H9 (cell line): ENCODE measurements at regions not wholly inside any gene's neighbourhood (a gene's known extent, or its start where the extent isn't known, plus 50 kb on each side); places are given as distances from the start of the nearest gene placed in this dataset.

Source experiments
- DNase-seq: peaks from one replicate; pipeline ENCODE4 v3.0.0-alpha.2; 2017
- H2AFZ ChIP-seq: one replicate; pipeline ENCODE4 v1.6.1; 2013; ENCODE audit warnings: mild to moderate bottlenecking, low read length, control low read depth, moderate library complexity
- H2AK5ac ChIP-seq: 2 replicates; pipeline ENCODE4 v1.6.1; 2013; ENCODE audit warnings: low read length, control low read depth, mixed read lengths; ENCODE audit not compliant: insufficient read length
- H2BK120ac ChIP-seq: one replicate; pipeline ENCODE4 v1.6.1; 2013; ENCODE audit warnings: low read depth, mild to moderate bottlenecking, low read length, control low read depth, inconsistent platforms; ENCODE audit not compliant: poor library complexity, severe bottlenecking
- H2BK12ac ChIP-seq: 2 replicates; pipeline ENCODE4 v1.6.1; 2013; ENCODE audit warnings: low read length, control low read depth, mixed read lengths, low read depth; ENCODE audit not compliant: insufficient read length
- H2BK15ac ChIP-seq: 2 replicates; pipeline ENCODE4 v1.6.1; 2013; ENCODE audit warnings: low read depth, low read length, control low read depth
- H2BK20ac ChIP-seq: one replicate; pipeline ENCODE4 v1.6.1; 2013; ENCODE audit warnings: low read depth, mild to moderate bottlenecking, low read length, control low read depth, inconsistent platforms; ENCODE audit not compliant: poor library complexity, severe bottlenecking
- H2BK5ac ChIP-seq: 2 replicates; pipeline ENCODE4 v1.6.1; 2013; ENCODE audit warnings: low read length, control low read depth, mixed read lengths; ENCODE audit not compliant: insufficient read length
- H3K14ac ChIP-seq: 2 replicates; pipeline ENCODE4 v1.6.1; 2013; ENCODE audit warnings: low read length, control low read depth; ENCODE audit not compliant: insufficient read depth
- H3K18ac ChIP-seq: 2 replicates; pipeline ENCODE4 v1.6.1; 2013; ENCODE audit warnings: low read depth, mild to moderate bottlenecking, mixed read lengths, low read length, control low read depth; ENCODE audit not compliant: insufficient read length
- H3K23ac ChIP-seq: 2 replicates; pipeline ENCODE4 v1.6.1; 2013; ENCODE audit warnings: low read length, control low read depth, mixed read lengths, low read depth; ENCODE audit not compliant: insufficient read length
- H3K23me2 ChIP-seq: 2 replicates; pipeline ENCODE4 v1.6.1; 2013; ENCODE audit warnings: low read depth, mild to moderate bottlenecking, mixed read lengths, low read length, control low read depth; ENCODE audit not compliant: insufficient read length, poor library complexity, severe bottlenecking
- H3K27ac ChIP-seq: 2 replicates; pipeline ENCODE4 v1.5.1; 2013; ENCODE audit warnings: low read length, control low read depth, mixed read lengths, low read depth; ENCODE audit not compliant: insufficient read length
- H3K27me3 ChIP-seq: 2 replicates; pipeline ENCODE4 v1.6.1; 2013; ENCODE audit warnings: low read length, control low read depth, inconsistent platforms; ENCODE audit not compliant: insufficient read depth
- H3K4ac ChIP-seq: 2 replicates; pipeline ENCODE4 v1.6.1; 2013; ENCODE audit warnings: low read depth, mild to moderate bottlenecking, control low read depth, inconsistent platforms, low read length, moderate library complexity
- H3K4me1 ChIP-seq: 2 replicates; pipeline ENCODE4 v1.6.1; 2013; ENCODE audit warnings: low read length, control low read depth, inconsistent platforms; ENCODE audit not compliant: insufficient read depth
- H3K4me2 ChIP-seq: 2 replicates; pipeline ENCODE4 v1.6.1; 2013; ENCODE audit warnings: low read length, control low read depth, mixed read lengths; ENCODE audit not compliant: insufficient read length, insufficient read depth
- H3K56ac ChIP-seq: 2 replicates; pipeline ENCODE4 v1.6.1; 2013; ENCODE audit warnings: low read depth, mild to moderate bottlenecking, mixed read lengths, low read length, control low read depth; ENCODE audit not compliant: insufficient read length
- H3K79me1 ChIP-seq: 2 replicates; pipeline ENCODE4 v1.6.1; 2013; ENCODE audit warnings: low read depth, mild to moderate bottlenecking, moderate library complexity, low read length, control low read depth, inconsistent platforms; ENCODE audit not compliant: insufficient read depth, poor library complexity, severe bottlenecking
- H3K79me2 ChIP-seq: 2 replicates; pipeline ENCODE4 v1.6.1; 2013; ENCODE audit warnings: low read length, control low read depth, inconsistent platforms; ENCODE audit not compliant: insufficient read depth
- H3K9ac ChIP-seq: 2 replicates; pipeline ENCODE4 v1.6.1; 2013; ENCODE audit warnings: low read length, control low read depth, mixed read lengths; ENCODE audit not compliant: insufficient read length; ENCODE audit errors: extremely low read depth
- H3K9me3 ChIP-seq: one replicate; pipeline ENCODE4 v1.6.1; 2013; ENCODE audit warnings: low read depth, low read length, inconsistent platforms; ENCODE audit not compliant: control insufficient read depth
- H3T11ph ChIP-seq: one replicate; pipeline ENCODE4 v1.6.1; 2013; ENCODE audit warnings: mild to moderate bottlenecking, low read length, control low read depth, inconsistent platforms
- H4K20me1 ChIP-seq: one replicate; pipeline ENCODE4 v1.6.1; 2013; ENCODE audit not compliant: control insufficient read depth, insufficient read length, insufficient read depth
- H4K5ac ChIP-seq: 2 replicates; pipeline ENCODE4 v1.6.1; 2013; ENCODE audit warnings: low read depth, mild to moderate bottlenecking, mixed read lengths, low read length, control low read depth; ENCODE audit not compliant: insufficient read length
- H4K8ac ChIP-seq: replicated peaks from 2 replicates; pipeline ENCODE4 v1.6.1; 2013; ENCODE audit warnings: low read length, control low read depth, mixed read lengths, low read depth; ENCODE audit not compliant: insufficient read length
- H4K91ac ChIP-seq: 2 replicates; pipeline ENCODE4 v1.6.1; 2013; ENCODE audit warnings: low read depth, mild to moderate bottlenecking, moderate library complexity, mixed read lengths, low read length, control low read depth; ENCODE audit not compliant: insufficient read length
- H3K27ac Mint-ChIP-seq, 3 experiments: 2 replicates in 2 of 3; 3 replicates in 1 of 3; pipeline ENCODE4 v1.8.0; 2020 to 2021; ENCODE audit warnings: mixed read lengths in 3 of 3, mild to moderate bottlenecking in 1 of 3, moderate library complexity in 1 of 3
- H3K27me3 Mint-ChIP-seq: 2 replicates; pipeline ENCODE4 v1.8.0; 2021; ENCODE audit warnings: low read depth, mild to moderate bottlenecking, moderate library complexity, mixed read lengths
- H3K36me3 Mint-ChIP-seq, 3 experiments: 2 replicates in 2 of 3; 3 replicates in 1 of 3; pipeline ENCODE4 v1.8.0; 2020 to 2021; ENCODE audit warnings: low read depth in 3 of 3, mixed read lengths in 3 of 3; ENCODE audit not compliant: insufficient read depth in 1 of 3
- H3K4me1 Mint-ChIP-seq, 2 experiments: 2 replicates each; pipeline ENCODE4 v1.8.0; 2020; ENCODE audit warnings: mixed read lengths in 2 of 2
- H3K4me3 Mint-ChIP-seq, 2 experiments: 2 replicates in 1 of 2; 3 replicates in 1 of 2; pipeline ENCODE4 v1.8.0; 2020 to 2021; ENCODE audit warnings: mild to moderate bottlenecking in 2 of 2, mixed read lengths in 2 of 2, moderate library complexity in 1 of 2
- H3K9me3 Mint-ChIP-seq, 2 experiments: 2 replicates in 1 of 2; 3 replicates in 1 of 2; pipeline ENCODE4 v1.8.0; 2020; ENCODE audit warnings: mild to moderate bottlenecking in 2 of 2, mixed read lengths in 2 of 2, moderate library complexity in 1 of 2
- CTCF ChIP-seq: fragments of 200-600 bp; sonication (generic); conservative IDR thresholded peaks from 3 replicates; pipeline ENCODE4 v1.8.0; 2021; ENCODE audit warnings: antibody characterized with exemption, mild to moderate bottlenecking
- WGBS: extraction: QIAGEN DNeasy Blood & Tissue Kit; methylation state at CpG from one replicate; pipeline ENCODE4 v1.1.7; 2013; ENCODE audit warnings: missing lambda C conversion rate, low lambda C conversion rate, mixed read lengths; ENCODE audit not compliant: insufficient read length; ENCODE audit errors: extremely low coverage; 5-methylcytosine and 5-hydroxymethylcytosine counted together

- Mint-ChIP-seq H3K36me3 (no peaks in the 10 kb centered on the region), H3K9me3 (peaks cover 0 to 4% of the 10 kb centered on the region in 2 experiments; a peak in 1 of 5 replicates), H3K27me3 (peaks cover 15% of the 10 kb centered on the region), H3K4me3 (no peak overlapping the region; a peak in 1 of 5 replicates), H3K27ac (no peak overlapping the region), H3K4me1 (peaks cover 15 to 18% of the 10 kb centered on the region in 2 experiments)
- no peak overlapping the region for H3K4ac ChIP-seq
- no peaks in the 10 kb centered on the region; the same call in 1 of the 2 replicates for H3K4me1 ChIP-seq
- no peak for TF ChIP-seq CTCF
- no peaks in the 10 kb centered on the region for H4K20me1 ChIP-seq
- no peak overlapping the region for H2BK5ac ChIP-seq
- H2AFZ ChIP-seq, result no peak overlapping the region
- H2BK15ac ChIP-seq, result no peak overlapping the region
- WGBS, result no CpG with 5 or more reads among the region's 6 CpGs
- no peak overlapping the region for H4K91ac ChIP-seq
- H3K4me2 ChIP-seq, result no peak overlapping the region
- no peak overlapping the region for H4K5ac ChIP-seq
- H3K14ac ChIP-seq, result no peak overlapping the region
- no peak overlapping the region for H3K27ac ChIP-seq
- no peak overlapping the region for H4K8ac ChIP-seq
- no peak overlapping the region for H3K23ac ChIP-seq
- H3K9me3 ChIP-seq, result no peaks in the 10 kb centered on the region
- no peak overlapping the region for H3K56ac ChIP-seq
- H3T11ph ChIP-seq, result no peak overlapping the region
- H3K79me1 ChIP-seq, result no peaks in the 10 kb centered on the region
- H2BK20ac ChIP-seq, result no peak overlapping the region
- no peaks in the 10 kb centered on the region for H3K79me2 ChIP-seq
- no peak overlapping the region for H2BK12ac ChIP-seq
- no peaks in the 10 kb centered on the region for H3K23me2 ChIP-seq
- no peak overlapping the region for H3K9ac ChIP-seq
- H2BK120ac ChIP-seq, result no peak overlapping the region
- DNase-seq, result no peak
- H2AK5ac ChIP-seq, result no peak overlapping the region
- no peaks in the 10 kb centered on the region for H3K27me3 ChIP-seq
- no peak overlapping the region for H3K18ac ChIP-seq
These were observed 171.5 kb downstream of the IRF8 start for GRCh38 chr16:86070484-86070883.
